Mononuclear cell (primary cell): ENCODE measurements at regions not wholly inside any gene's neighbourhood (a gene's known extent, or its start where the extent isn't known, plus 50 kb on each side); places are given as distances from the start of the nearest gene placed in this dataset.

Experiments used
- H3K27me3 ChIP-seq: 2 replicates; pipeline ENCODE4 v1.6.0; 2011; ENCODE audit warnings: low read length, control low read depth; ENCODE audit not compliant: insufficient read depth
- H3K4me1 ChIP-seq: 2 replicates; pipeline ENCODE4 v1.5.1; 2011; ENCODE audit warnings: mild to moderate bottlenecking, low read length, control low read depth; ENCODE audit not compliant: insufficient read depth
- H3K4me3 ChIP-seq: 2 replicates; pipeline ENCODE4 v1.5.1; 2011; ENCODE audit warnings: mild to moderate bottlenecking, low read length, moderate library complexity
- H3K9me3 ChIP-seq: 2 replicates; pipeline ENCODE4 v1.5.1; 2011; ENCODE audit warnings: low read depth, mild to moderate bottlenecking, control low read depth, low read length

DNA sequence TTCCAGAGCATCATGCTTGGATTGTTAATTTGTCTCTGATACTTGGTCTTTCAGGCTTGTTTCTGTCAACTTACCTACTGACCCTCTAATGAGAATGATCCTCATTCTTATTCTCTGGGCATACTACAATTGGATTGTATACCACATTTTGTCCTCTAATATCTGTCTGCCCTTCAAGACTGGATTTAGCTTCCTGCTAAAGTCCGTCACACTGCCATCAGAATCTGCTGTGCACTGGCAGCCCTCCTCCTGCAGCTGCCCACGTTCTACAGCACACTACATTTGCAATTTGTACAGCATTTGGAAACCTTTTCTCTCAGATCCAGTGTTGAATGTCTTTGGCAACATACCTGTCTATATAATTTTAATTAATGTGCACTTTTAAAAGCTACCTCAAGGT, 183.1 kb downstream of the ZNF330 start:
- Histone ChIP-seq H3K4me3 (no peak overlapping the region), H3K4me1 (no peaks in the 10 kb centered on the region), H3K9me3 (no peaks in the 10 kb centered on the region), H3K27me3 (no peaks in the 10 kb centered on the region)

DNA sequence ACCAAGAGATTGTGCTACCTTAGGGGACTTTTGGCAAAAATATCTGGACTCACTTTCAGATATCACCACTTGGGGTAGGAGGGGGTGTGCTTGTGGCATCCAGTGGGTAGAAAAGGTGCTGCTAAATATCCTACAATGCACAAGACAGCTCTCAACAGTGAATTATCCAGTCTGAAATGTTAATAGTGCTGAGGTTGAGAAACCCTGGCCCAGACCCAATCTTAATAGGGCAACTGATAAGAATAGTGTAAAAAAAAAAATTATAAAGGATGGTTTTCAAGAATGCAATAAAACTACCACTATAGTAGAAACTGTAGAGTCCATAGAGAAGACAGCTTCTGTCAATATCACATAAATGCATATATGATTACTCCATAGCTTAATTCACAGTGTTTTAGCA, 185.5 kb downstream of the ZNF330 start:
- Histone ChIP-seq H3K4me3 (no peak overlapping the region), H3K27me3 (no peaks in the 10 kb centered on the region), H3K4me1 (no peaks in the 10 kb centered on the region), H3K9me3 (no peaks in the 10 kb centered on the region)

GRCh38 chr4:141409556-141409955, 188.9 kb downstream of the ZNF330 start:
- Histone ChIP-seq H3K4me1 (no peaks in the 10 kb centered on the region), H3K4me3 (no peak overlapping the region), H3K9me3 (no peaks in the 10 kb centered on the region), H3K27me3 (no peaks in the 10 kb centered on the region)

DNA sequence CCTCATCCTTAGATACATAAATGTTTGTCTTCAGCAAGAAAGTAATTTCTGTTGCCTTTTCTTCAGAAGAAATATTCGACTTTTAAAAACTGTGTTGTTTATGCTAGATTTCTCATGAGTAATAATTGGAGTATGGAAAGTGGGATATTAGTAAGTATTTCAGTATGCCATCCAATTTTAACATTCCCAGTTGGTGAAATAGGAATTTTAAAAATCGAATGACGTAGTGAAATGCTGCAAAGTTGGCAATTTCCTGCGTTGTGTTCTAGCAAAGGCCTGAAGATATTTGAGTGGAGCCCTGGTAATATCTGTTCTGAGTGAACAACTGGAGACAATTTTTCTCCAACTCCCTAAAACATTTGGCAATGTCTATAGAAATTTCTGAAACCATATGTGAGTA, 190.1 kb downstream of the ZNF330 start:
- H3K4me3 ChIP-seq = no peak overlapping the region
- no peaks in the 10 kb centered on the region for H3K27me3 ChIP-seq
- no peaks in the 10 kb centered on the region for H3K4me1 ChIP-seq
- H3K9me3 ChIP-seq = no peaks in the 10 kb centered on the region

DNA sequence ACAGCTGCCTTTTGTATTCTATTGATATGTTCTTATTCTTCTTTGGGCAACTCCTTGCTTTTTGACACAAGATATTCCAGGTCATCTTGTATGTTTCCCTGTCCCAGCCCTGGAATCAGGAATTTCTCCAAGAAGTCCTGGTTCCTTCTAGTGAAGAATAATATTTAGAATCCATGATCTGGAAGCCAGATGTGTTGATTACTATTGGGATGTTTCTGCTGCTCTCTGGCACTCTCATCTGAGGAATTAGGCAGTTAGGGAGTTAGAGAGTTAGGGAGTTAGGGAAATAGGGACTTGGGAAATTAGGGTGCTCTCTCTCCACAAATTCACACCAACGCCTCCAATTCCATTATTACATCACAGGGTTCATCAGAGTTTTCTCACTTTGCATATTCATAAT, 191.2 kb downstream of the ZNF330 start:
- Histone ChIP-seq H3K4me3 (no peak overlapping the region), H3K4me1 (no peaks in the 10 kb centered on the region), H3K9me3 (no peaks in the 10 kb centered on the region), H3K27me3 (no peaks in the 10 kb centered on the region)

GRCh38 chr4:141413366-141413765, 192.7 kb downstream of the ZNF330 start:
- Histone ChIP-seq H3K9me3 (no peaks in the 10 kb centered on the region), H3K4me3 (no peak overlapping the region)

GRCh38 chr4:141415651-141416050, 195.0 kb downstream of the ZNF330 start:
- H3K4me1 ChIP-seq = no peaks in the 10 kb centered on the region
- H3K4me3 ChIP-seq = no peak overlapping the region
- no peaks in the 10 kb centered on the region for H3K27me3 ChIP-seq
- H3K9me3 ChIP-seq = no peaks in the 10 kb centered on the region

More at GRCh38 chr4:141413366-141413765, 192.7 kb downstream of the ZNF330 start:
- Histone ChIP-seq H3K4me1 (no peaks in the 10 kb centered on the region), H3K27me3 (no peaks in the 10 kb centered on the region)

DNA sequence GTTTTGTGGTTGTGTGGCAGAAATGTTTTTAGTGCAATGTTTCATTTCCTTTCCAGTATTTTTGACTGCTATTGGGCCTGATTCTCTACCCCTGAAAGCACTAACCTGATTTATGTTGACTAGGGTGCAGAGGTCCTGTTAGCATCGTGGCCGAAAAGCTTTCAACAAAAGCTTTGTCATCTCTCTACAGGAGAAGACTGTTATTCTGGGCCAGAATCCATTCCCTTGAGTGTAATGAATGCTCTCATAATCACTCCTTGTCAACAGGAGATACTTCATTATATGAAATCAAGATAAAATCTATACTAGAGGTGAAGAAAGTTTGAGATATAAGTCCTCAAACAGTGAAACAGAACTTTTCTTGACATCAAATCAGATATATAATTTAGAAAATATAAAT, 195.5 kb downstream of the ZNF330 start:
- Histone ChIP-seq H3K4me1 (no peaks in the 10 kb centered on the region), H3K4me3 (no peak overlapping the region), H3K9me3 (no peaks in the 10 kb centered on the region), H3K27me3 (no peaks in the 10 kb centered on the region)

DNA sequence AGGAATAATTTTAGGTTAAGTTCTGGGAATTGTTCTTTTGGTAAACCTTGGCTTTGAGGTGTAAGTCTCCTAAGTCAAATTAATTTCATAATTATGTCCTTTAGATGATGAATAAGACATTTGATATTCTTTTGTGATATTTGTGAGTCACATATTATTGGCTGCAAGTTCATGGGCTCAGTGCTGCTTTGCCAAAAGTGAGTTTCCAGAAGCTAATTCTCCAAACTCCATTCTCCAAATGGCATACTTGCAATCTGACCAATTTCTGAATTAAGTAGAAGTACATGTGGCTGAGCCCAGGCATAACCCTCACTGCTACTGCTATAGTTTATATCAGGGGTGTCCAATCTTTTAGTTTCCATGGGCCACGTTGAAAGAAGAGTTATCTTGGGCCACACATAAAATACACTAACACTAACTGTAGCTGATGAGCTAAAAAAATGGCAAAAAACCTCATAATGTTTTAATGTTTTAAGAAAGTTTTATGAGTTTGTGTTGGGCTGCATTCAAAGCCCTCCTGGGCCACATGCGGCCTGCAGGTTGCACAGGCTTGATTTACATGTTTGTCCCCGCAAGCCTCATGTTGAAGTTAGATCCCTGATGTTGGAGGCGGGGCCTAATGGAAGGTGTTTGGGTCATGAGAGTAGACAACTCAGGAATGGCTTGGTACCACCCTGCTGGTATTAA, 196.1 kb downstream of the ZNF330 start:
- Histone ChIP-seq H3K27me3 (no peaks in the 10 kb centered on the region), H3K4me3 (no peak overlapping the region), H3K9me3 (no peaks in the 10 kb centered on the region), H3K4me1 (no peaks in the 10 kb centered on the region)

- H3K9me3 ChIP-seq = no peaks in the 10 kb centered on the region
- H3K4me3 ChIP-seq = no peak overlapping the region
- H3K27me3 ChIP-seq = no peaks in the 10 kb centered on the region
- no peaks in the 10 kb centered on the region for H3K4me1 ChIP-seq
Measured at GRCh38 chr4:141417387-141417786, 196.7 kb downstream of the ZNF330 start.

DNA sequence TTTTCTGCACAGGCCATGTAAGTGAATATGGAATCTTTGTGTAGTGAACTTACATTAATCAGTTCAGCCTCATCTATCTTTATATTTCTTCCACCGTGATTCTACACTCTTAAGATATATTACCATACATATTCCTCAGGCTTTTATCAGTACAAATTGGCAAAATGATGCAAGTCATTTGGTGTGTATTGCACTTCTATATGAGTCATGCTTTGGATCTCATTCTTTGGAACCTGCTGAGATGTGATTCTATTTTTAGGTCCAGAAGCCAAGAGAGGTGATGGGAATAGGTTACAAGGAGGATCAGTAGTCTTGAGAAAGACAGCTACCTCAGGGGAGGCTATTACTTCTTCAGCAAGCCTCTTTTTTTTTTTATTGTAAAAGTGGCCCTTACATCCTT, 204.4 kb downstream of the ZNF330 start:
- Histone ChIP-seq H3K27me3 (no peaks in the 10 kb centered on the region), H3K9me3 (no peaks in the 10 kb centered on the region), H3K4me1 (no peaks in the 10 kb centered on the region)

DNA sequence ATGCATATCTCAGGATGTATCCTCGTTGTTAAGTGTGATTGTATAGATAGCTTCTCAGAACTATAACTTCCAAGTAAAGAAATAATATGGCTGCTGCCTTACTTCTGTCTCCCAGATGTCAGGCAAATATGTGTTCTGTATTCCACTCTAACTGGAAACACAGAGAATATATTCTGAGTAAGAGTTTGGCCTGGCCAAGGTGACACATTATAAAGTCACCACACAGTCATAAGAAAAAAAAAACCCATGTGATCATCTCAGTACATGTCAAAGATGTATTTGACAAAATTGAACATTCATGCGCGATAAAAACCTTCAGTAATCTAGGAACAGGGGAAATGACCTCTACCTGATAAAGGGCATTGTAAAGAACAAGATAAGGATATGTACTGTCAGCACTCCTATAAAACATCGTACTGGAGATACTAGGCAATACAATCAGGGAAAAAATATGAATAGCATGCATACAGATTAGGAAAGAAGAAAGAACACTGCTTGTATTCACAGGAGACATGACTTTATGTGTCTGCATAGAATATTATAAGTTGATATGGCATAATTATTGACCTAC, 207.1 kb downstream of the ZNF330 start:
- Histone ChIP-seq H3K4me1 (no peaks in the 10 kb centered on the region), H3K27me3 (no peaks in the 10 kb centered on the region), H3K9me3 (no peaks in the 10 kb centered on the region), H3K4me3 (no peak overlapping the region)

More for the DNA sequence above, 204.4 kb downstream of the ZNF330 start:
- H3K4me3 ChIP-seq = no peak overlapping the region

GRCh38 chr4:141429933-141430332, 206.4 kb upstream of the IL15 start:
- H3K4me1 ChIP-seq = no peaks in the 10 kb centered on the region
- no peaks in the 10 kb centered on the region for H3K27me3 ChIP-seq
- H3K4me3 ChIP-seq = no peak overlapping the region
- no peaks in the 10 kb centered on the region for H3K9me3 ChIP-seq

DNA sequence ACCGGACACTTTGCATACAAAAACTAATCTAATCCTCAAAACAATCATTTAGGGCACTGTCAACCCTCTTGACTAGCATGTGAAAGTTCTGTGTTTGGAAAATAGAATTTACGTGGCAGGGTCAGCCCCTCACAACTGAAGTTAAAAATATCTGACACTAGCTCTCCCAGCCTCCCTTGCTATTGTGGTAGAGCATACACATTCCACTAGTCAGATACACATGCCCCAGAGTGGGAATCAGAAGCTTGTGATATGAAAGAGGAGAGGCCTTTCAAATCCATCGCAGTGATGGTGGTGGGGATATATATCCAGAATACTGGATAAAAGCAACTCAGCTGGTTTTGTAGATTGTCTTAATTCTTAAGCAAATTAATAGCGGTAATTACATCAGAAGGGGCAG, 205.7 kb upstream of the IL15 start:
- H3K9me3 ChIP-seq = no peaks in the 10 kb centered on the region
- H3K4me1 ChIP-seq = no peaks in the 10 kb centered on the region
- H3K27me3 ChIP-seq = no peaks in the 10 kb centered on the region
- H3K4me3 ChIP-seq = no peak overlapping the region

DNA sequence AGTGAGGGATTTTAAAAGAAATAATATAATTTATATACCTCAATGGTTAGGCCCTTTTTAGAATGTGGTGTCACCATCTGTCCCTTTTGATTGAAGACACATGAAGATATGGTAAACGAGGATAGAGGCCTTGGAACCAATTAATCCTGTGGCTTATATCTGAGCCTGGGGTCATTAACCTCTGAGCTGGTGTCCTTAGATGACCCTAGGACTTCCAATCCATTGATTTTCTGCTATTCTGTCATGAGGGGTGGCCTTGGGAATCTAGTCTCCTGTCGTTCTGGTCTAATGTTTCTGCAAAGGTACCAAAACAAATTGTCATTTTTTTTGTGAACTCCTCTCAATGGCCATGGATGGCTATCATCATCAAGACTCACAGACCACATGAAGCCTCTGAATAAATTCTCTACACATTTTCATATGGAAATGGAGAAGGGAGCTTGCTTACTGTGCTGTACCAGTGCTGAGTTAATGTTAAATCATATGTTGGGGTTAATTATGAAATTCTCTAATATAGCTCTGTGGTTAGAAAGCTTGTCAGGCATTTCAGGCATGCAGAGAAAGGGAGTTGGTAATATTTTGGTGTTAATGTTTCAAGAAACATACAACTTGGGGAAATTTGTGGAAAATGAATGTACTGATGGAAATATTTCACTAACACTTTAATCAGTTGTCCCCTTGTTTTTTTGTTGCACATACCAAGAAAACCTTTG, 204.2 kb upstream of the IL15 start:
- Histone ChIP-seq H3K27me3 (no peaks in the 10 kb centered on the region), H3K4me1 (no peaks in the 10 kb centered on the region), H3K9me3 (no peaks in the 10 kb centered on the region)

More for the DNA sequence above, 204.2 kb upstream of the IL15 start:
- H3K4me3 ChIP-seq = no peak overlapping the region
